Vagina (tissue), 2 donors: ENCODE measurements at regions not wholly inside any gene's neighbourhood (a gene's known extent, or its start where the extent isn't known, plus 50 kb on each side); places are given as distances from the start of the nearest gene placed in this dataset.

Experiments used
- DNase-seq, 2 donors: peaks; one replicate each; pipeline ENCODE4 v3.0.0-alpha.2; 2017; ENCODE audit errors: extremely low spot score in 2 of 2
- H3K27ac ChIP-seq: fragments of 200-600 bp; sonication (generic); one replicate; pipeline ENCODE4 v1.5.1; 2019
- H3K27me3 ChIP-seq: fragments of 200-600 bp; sonication (generic); one replicate; pipeline ENCODE4 v1.5.1; 2019
- H3K36me3 ChIP-seq, 2 donors: fragments of 200-600 bp; sonication (generic); one replicate each; pipeline ENCODE4 v1.5.1; 2017 to 2019
- H3K4me1 ChIP-seq: fragments of 200-600 bp; sonication (generic); one replicate; pipeline ENCODE4 v1.5.1; 2019
- H3K4me3 ChIP-seq, 2 donors: fragments of 200-600 bp; sonication (generic); 1 replicate in 1 of 2; 2 replicates in 1 of 2; pipeline ENCODE4 v1.5.1; 2016 to 2019
- H3K9me3 ChIP-seq: fragments of 200-600 bp; sonication (generic); one replicate; pipeline ENCODE4 v1.5.1; 2019
- POLR2A ChIP-seq, 2 donors: fragments of 450-650 bp; IDR thresholded peaks; one replicate each; pipeline ENCODE4 v1.6.1; 2017; ENCODE audit warnings: antibody characterized with exemption in 2 of 2, mild to moderate bottlenecking in 2 of 2, moderate library complexity in 2 of 2
- POLR2AphosphoS5 ChIP-seq, 2 donors: sonication (generic); formaldehyde crosslinking; IDR thresholded peaks; one replicate each; pipeline ENCODE4 v1.9.0; 2017; ENCODE audit warnings: antibody characterized with exemption in 2 of 2, mild to moderate bottlenecking in 2 of 2, low read depth in 1 of 2; ENCODE audit not compliant: insufficient read depth in 1 of 2
- intact Hi-C: fragments of 100-400 bp; cut with DNase I; formaldehyde crosslinking; loops from one replicate; pipeline ENCODE4 v1.15.1; 2023
- TF ChIP-seq, protein P1 (sequence below), 3 experiments: fragments of 450-650 bp in 2 of 3; fragments of 200-600 bp in 1 of 3; sonication (generic) in 1 of 3; IDR thresholded peaks; one replicate each; pipeline ENCODE4 v1.5.1; 2017 to 2019; ENCODE audit warnings: antibody characterized with exemption in 3 of 3, mild to moderate bottlenecking in 2 of 3, moderate library complexity in 2 of 3

DNA sequence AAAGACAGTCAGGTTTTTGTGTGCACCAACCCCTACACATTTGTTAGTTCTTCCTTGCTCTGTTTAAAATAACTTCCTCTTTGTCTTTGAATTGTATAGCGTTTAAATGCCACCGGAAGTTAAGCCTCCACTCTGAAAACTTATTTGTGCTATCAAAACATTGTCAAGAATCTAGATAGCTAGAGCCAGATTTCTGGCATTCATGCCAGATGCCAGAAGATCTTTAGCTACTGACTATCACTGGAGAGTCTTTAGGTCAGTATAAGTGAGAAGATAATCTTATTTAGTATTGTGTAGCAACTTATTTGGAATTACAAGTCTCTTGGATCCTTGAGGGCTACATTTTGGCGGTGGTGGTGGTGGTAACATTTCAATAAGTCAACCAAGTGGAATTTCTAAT, 63.4 kb upstream of the ADAM23 start:
- intact Hi-C loops, result no loop called here
- Histone ChIP-seq H3K27ac (no peak overlapping the region), H3K27me3 (no peaks in the 10 kb centered on the region), H3K36me3 (no peaks in the 10 kb centered on the region), H3K4me1 (no peaks in the 10 kb centered on the region), H3K9me3 (peaks cover 4% of the 10 kb centered on the region), H3K4me3 (no peak overlapping the region)
- no peak for TF ChIP-seq POLR2AphosphoS5 (IDR thresholded peaks at IDR 0.05; ENCODE audit: insufficient read depth in 1 of 2, low read depth in 1 of 2)
- TF ChIP-seq, protein P1, sequence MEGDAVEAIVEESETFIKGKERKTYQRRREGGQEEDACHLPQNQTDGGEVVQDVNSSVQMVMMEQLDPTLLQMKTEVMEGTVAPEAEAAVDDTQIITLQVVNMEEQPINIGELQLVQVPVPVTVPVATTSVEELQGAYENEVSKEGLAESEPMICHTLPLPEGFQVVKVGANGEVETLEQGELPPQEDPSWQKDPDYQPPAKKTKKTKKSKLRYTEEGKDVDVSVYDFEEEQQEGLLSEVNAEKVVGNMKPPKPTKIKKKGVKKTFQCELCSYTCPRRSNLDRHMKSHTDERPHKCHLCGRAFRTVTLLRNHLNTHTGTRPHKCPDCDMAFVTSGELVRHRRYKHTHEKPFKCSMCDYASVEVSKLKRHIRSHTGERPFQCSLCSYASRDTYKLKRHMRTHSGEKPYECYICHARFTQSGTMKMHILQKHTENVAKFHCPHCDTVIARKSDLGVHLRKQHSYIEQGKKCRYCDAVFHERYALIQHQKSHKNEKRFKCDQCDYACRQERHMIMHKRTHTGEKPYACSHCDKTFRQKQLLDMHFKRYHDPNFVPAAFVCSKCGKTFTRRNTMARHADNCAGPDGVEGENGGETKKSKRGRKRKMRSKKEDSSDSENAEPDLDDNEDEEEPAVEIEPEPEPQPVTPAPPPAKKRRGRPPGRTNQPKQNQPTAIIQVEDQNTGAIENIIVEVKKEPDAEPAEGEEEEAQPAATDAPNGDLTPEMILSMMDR (IDR thresholded peaks at IDR 0.05), result no peak
- DNase-seq, result no peak

- H3K27ac ChIP-seq, result no peak overlapping the region
- no peaks in the 10 kb centered on the region for H3K36me3 ChIP-seq
- TF ChIP-seq, protein P1 (IDR thresholded peaks at IDR 0.05), result no peak
- no peak for TF ChIP-seq POLR2AphosphoS5 (IDR thresholded peaks at IDR 0.05; ENCODE audit: insufficient read depth in 1 of 2, low read depth in 1 of 2)
- no peak for TF ChIP-seq POLR2A (IDR thresholded peaks at IDR 0.05)
- H3K9me3 ChIP-seq, result peaks cover 4% of the 10 kb centered on the region
- H3K4me1 ChIP-seq, result no peaks in the 10 kb centered on the region
- DNase-seq, result no peak
- no peaks in the 10 kb centered on the region for H3K27me3 ChIP-seq
- intact Hi-C loops, result no loop called here
- no peak overlapping the region for H3K4me3 ChIP-seq
These were observed 61.5 kb upstream of the ADAM23 start for GRCh38 chr2:206381881-206382280.

DNA sequence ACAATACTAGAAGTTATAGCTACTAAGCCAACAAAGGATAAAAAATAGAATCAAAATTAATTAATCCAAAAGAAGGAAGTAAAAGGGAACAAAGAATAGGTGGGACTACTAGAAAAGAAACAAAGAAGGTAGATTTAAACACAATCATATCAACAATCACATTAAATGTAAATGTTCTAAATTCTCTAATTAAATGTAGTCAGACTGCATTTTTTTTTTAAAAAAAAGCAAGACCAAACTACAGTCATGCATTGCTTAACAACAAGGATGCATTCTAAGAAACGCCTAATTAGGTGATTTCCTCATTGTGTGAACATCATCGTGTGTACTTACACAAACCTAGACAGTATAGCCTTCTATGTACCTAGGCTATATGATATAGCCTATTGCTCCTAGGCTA, 59.7 kb upstream of the ADAM23 start:
- TF ChIP-seq POLR2AphosphoS5 (IDR thresholded peaks at IDR 0.05; ENCODE audit: insufficient read depth in 1 of 2, low read depth in 1 of 2) (no peak), POLR2A (IDR thresholded peaks at IDR 0.05) (no peak)
- TF ChIP-seq, protein P1 (IDR thresholded peaks at IDR 0.05), result no peak
- intact Hi-C loops, result no loop called here
- Histone ChIP-seq H3K9me3 (peaks cover 4% of the 10 kb centered on the region), H3K4me3 (no peak overlapping the region), H3K4me1 (no peaks in the 10 kb centered on the region), H3K36me3 (no peaks in the 10 kb centered on the region), H3K27ac (no peak overlapping the region), H3K27me3 (no peaks in the 10 kb centered on the region)
- no peak for DNase-seq

DNA sequence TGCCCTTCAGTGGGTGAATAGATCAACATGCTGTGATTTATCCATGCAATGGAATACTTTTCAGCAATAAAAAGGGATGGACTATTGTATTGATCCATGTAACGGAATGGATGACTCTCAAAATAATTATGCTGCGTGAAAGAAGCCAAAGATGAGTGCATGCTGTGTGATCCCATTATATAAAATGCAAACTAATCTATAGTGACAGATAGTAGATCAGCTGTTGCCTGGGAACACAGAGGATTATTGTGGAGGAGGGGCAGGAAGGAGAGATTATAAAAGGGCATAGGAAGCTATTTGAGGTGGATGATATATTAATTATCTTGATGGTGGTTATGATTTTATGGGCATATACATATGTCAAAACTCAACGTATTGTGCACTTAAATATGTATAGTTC, 55.5 kb upstream of the ADAM23 start:
- Histone ChIP-seq H3K4me3 (no peak overlapping the region), H3K4me1 (no peaks in the 10 kb centered on the region), H3K36me3 (no peaks in the 10 kb centered on the region), H3K9me3 (peaks cover 4% of the 10 kb centered on the region), H3K27ac (no peak overlapping the region), H3K27me3 (no peaks in the 10 kb centered on the region)
- intact Hi-C loops, result no loop called here
- no peak for TF ChIP-seq POLR2AphosphoS5 (IDR thresholded peaks at IDR 0.05; ENCODE audit: insufficient read depth in 1 of 2, low read depth in 1 of 2)
- TF ChIP-seq, protein P1 (IDR thresholded peaks at IDR 0.05), result no peak
- TF ChIP-seq POLR2A (IDR thresholded peaks at IDR 0.05), result no peak
- DNase-seq, result no peak

- peaks cover 3% of the 10 kb centered on the region for H3K9me3 ChIP-seq
- H3K27me3 ChIP-seq, result no peaks in the 10 kb centered on the region
- TF ChIP-seq POLR2AphosphoS5 (IDR thresholded peaks at IDR 0.05; ENCODE audit: insufficient read depth in 1 of 2, low read depth in 1 of 2) (no peak), POLR2A (IDR thresholded peaks at IDR 0.05) (no peak)
- TF ChIP-seq, protein P1 (IDR thresholded peaks at IDR 0.05), result no peak
- no peaks in the 10 kb centered on the region for H3K36me3 ChIP-seq
- intact Hi-C loops, result no loop called here
- H3K27ac ChIP-seq, result no peak overlapping the region
- no peak overlapping the region for H3K4me3 ChIP-seq
- DNase-seq, result no peak
- no peaks in the 10 kb centered on the region for H3K4me1 ChIP-seq
These were observed 54.6 kb upstream of the ADAM23 start for GRCh38 chr2:206388698-206389097.
